GM19372 (cell line): ENCODE measurements at regions not wholly inside any gene's neighbourhood (a gene's known extent, or its start where the extent isn't known, plus 50 kb on each side); places are given as distances from the start of the nearest gene placed in this dataset.
"Not testable (repeated sequence)": the region's sequence is repeated elsewhere in the genome, so short reads cannot be mapped to it uniquely, and the experiment has no call there.

ENCODE experiments used
- ATAC-seq: cut with Tn5 transposase; IDR thresholded peaks from one replicate; pipeline ENCODE4 v1.9.1; 2021; ENCODE audit warnings: mild to moderate bottlenecking, low read depth, moderate library complexity; ENCODE audit not compliant: unreplicated experiment

GRCh38 chr5:164224772-164225171 is 719.4 kb downstream of the MAT2B start:
- ATAC-seq = no peak

DNA sequence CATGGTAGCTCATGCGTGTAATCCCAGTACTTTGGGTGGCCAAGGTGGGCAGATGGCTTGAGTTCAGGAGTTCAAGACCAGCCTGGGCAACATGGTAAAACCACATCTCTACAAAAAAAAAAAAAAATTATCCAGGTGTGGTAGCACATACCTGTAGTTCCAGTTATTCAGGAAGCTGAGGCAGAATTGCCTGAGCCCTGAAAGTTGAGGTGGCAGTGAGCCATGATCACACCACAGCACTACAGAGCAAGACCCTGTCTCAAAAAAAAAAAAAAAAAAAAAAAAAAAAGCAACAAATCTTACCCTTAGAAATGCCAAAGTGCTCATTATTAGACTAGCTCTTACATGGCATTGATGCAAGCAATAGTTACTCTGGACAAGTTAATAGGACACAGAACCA is 724.9 kb downstream of the MAT2B start:
- ATAC-seq = no peak

- ATAC-seq = no peak
Measured at GRCh38 chr5:164233791-164234190, 728.4 kb downstream of the MAT2B start.

GRCh38 chr5:164234321-164234720 is 728.9 kb downstream of the MAT2B start:
- no peak for ATAC-seq

DNA sequence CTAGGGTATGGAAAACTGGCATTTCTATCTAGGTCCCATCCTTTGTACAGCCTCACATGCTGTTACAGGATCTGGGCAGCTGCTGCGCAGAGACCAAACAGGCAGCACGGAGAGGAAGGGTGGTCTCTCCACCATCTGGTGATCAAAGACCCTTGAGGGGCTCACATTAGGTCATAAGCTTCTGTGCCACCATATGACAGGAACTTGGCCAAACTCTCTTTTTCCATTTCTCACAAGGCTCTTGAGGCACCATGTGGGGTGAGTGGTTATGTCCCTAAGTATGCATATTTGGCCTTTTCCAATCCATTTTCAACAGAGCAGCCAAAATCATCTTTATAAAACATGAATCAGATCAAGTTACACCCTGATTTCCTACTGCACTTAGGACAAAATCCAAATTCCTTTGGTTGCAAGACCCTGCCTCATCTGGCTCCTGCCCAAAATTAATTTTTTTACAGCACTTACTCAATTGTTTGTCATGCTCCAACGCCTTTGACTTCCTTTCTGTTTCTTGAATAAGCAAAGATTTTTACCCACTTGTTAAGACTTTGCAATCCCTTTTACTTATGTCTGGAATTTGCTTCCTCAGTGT is 730.0 kb downstream of the MAT2B start:
- ATAC-seq = no peak

- no peak for ATAC-seq
Measured at GRCh38 chr5:164237486-164237885, 732.1 kb downstream of the MAT2B start.

GRCh38 chr5:164251781-164252180 is 746.4 kb downstream of the MAT2B start:
- ATAC-seq = not testable (repeated sequence)

- ATAC-seq = no peak
Measured at GRCh38 chr5:164253764-164254163, 748.3 kb downstream of the MAT2B start.

- no peak for ATAC-seq
Measured at GRCh38 chr5:164255598-164256213, 750.3 kb downstream of the MAT2B start.

GRCh38 chr5:164256351-164256750 is 750.9 kb downstream of the MAT2B start:
- no peak for ATAC-seq

DNA sequence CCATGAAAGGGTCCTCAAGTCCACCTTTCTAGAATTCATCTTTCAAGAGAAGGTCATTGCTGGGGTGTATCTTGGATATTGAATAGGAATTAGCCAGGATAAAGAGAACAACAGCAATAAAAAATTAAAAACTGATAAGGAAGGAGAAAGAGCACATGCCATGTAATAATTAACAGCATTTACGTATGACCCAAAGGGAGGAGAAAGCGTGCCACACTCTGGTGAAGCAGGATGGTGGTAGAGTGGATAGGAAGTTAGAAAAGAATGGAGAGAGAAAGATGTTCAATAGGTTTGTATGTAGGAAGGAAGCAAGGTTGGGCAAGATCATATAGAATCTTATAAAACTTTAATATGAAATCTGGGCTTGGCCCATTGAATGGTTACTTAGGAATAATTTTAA is 751.5 kb downstream of the MAT2B start:
- no peak for ATAC-seq

GRCh38 chr5:164265566-164265965 is 760.1 kb downstream of the MAT2B start:
- no peak for ATAC-seq

- ATAC-seq = no peak
Measured at GRCh38 chr5:164266571-164266970, 761.2 kb downstream of the MAT2B start.

DNA sequence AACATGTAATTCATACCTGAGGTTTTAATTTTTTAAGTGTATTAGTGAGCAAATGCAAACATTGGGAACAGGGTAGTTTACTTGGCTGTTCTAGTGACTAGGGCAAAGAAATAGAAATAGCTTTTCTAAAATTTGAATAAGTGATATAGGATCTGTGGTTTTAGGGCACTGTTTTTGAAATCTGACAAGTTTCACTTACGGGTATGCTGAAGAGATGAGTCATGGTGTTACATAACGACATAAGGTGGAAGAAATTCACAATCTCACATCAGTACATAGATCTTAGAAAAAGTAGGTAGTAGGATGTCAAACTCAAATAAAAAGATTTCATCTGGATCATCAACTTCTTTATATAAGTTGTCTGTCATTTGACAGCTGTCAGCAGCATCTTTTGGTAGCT is 772.3 kb downstream of the MAT2B start:
- ATAC-seq = no peak

GRCh38 chr5:164289526-164289925 is 784.1 kb downstream of the MAT2B start:
- no peak for ATAC-seq

DNA sequence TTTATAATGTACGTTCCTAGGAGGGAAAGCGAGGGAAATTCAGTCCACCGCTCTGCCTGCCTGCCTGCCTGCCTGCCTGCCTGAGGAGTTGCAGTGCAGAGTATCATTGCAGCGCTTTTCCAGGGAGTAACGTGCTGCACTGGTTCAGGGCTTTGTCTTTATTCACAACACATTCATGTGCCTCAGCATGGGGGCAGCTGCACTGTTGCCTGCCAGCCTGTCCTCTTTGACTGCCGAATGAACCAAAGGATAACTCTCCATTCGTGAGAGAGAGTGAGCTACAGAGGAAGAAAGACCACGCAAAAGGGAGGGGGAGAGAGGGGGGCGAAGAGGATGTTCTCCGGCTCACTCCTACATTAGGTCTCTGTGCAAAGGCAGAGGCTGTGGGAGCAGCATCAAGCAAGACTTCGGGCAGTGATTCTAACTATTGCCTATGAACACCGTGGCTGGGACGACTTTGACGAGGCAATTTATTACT is 791.2 kb downstream of the MAT2B start:
- ATAC-seq = no peak

DNA sequence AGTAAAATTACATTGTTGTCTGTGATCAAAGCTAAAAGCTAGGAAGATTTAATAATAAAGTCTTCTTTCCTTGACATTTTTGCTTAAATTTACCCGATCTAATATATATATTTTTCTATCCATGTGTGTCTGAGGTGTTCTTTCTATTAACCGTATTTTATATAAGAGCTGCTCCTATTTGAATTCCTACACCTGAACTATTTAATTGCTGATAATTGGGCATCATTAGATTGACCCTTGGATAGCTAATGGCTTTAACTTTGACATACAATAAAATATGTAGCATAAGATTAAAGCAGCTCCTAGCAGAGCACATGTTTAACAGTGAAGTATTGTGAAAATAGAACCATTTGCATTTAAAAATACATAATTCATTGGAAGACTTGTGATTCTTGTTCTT is 792.7 kb downstream of the MAT2B start:
- no peak for ATAC-seq

DNA sequence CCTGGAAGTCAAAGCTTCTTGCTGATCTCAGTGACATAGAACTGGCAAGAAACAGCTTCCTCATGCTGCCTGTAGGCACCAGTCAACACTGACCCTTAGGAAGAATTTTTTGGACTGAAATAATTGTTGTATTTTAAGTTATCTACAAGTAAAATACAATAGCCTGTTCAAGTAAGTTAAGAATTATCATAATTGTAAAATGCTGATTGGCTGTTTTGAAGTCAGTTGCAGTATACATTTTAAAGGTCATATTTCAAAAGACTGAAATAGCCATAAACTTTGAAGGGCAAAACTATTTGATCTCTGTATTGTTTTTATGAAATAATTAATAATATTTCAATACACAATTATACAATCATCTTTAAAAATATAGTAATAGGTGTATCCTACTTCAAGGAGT is 794.9 kb downstream of the MAT2B start:
- no peak for ATAC-seq

DNA sequence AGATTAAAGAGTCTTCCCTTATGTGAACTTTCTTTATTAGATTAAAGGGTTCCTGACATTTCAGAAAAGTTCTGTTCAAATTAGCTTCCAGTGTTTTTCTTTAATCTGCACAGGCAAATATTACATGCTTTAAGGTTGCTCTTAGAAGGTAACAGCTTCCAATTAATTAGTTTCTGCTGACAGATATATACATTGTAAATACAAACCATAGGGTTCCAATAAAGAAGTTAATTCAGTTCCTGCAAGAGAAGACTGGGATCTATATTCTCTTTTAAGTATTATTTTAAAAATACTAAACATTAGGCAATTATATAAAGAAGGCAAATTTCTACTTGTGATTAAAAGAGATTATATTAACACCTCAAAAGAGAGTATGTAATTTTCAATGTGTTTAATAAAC is 795.7 kb downstream of the MAT2B start:
- ATAC-seq = no peak

GRCh38 chr5:164301708-164302107 is 796.3 kb downstream of the MAT2B start:
- ATAC-seq = no peak

DNA sequence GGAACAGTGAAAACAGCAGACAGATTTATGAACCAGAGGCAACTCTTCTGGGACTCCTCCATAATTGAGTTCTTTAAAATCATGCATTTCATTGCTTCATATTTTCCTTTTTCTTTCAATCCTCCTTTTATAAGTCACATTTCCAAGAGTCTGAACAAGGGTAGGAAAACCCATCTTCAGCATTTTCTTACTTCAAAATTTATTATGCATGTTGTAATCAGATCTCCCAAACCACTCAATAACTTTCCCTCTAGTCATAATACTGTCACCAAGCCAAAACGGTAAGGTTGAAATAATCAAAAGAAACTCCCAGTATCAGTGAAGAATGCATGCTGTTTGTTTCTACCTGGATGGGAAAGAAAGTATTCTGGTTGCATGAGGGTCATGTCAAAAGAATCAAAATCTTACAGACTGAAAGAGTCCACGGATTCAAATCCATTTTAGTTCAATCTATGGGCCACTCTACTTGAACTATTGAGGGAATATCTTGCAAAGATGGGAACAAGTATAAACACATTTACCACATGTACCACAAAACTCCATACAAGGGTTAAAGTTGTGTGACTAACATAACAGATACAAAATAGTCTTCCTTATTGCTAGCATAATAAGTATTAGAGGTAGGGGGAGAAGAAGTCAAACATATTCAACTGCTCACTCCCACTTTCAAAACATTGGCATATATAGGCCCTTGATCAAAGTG is 797.3 kb downstream of the MAT2B start:
- ATAC-seq = no peak

- no peak for ATAC-seq
Measured at GRCh38 chr5:164303646-164304215, 798.3 kb downstream of the MAT2B start.
